GM12874 (cell line): ENCODE measurements at regions not wholly inside any gene's neighbourhood (a gene's known extent, or its start where the extent isn't known, plus 50 kb on each side); places are given as distances from the start of the nearest gene placed in this dataset.

Experiments used
- TF ChIP-seq, protein P1 (sequence below): IDR thresholded peaks from 2 replicates; pipeline ENCODE4 v1.5.1; 2011; ENCODE audit warnings: low read depth, mild to moderate bottlenecking, control low read depth, low read length, moderate library complexity; ENCODE audit not compliant: insufficient read depth

DNA sequence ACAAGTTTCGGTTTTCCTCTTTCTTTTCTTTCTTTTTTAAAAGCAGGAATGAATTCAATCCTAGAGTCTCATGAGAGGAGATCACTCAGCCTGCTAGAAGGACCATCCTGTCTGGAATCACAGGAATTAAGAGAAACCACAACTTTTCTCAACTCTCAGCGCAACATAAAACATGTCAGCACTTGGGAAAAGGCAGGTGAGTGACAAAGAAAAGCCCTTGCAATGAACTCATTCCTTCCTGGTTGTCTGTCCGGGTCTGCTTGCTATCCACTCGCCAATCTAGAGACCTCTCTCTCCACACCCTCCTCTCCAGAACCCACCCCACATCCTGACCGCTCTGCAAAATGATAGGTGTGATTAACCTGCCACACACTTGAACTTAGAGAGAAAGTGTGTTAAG lies 253.8 kb downstream of the LY86 start:
- TF ChIP-seq, protein P1, sequence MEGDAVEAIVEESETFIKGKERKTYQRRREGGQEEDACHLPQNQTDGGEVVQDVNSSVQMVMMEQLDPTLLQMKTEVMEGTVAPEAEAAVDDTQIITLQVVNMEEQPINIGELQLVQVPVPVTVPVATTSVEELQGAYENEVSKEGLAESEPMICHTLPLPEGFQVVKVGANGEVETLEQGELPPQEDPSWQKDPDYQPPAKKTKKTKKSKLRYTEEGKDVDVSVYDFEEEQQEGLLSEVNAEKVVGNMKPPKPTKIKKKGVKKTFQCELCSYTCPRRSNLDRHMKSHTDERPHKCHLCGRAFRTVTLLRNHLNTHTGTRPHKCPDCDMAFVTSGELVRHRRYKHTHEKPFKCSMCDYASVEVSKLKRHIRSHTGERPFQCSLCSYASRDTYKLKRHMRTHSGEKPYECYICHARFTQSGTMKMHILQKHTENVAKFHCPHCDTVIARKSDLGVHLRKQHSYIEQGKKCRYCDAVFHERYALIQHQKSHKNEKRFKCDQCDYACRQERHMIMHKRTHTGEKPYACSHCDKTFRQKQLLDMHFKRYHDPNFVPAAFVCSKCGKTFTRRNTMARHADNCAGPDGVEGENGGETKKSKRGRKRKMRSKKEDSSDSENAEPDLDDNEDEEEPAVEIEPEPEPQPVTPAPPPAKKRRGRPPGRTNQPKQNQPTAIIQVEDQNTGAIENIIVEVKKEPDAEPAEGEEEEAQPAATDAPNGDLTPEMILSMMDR: no peak

DNA sequence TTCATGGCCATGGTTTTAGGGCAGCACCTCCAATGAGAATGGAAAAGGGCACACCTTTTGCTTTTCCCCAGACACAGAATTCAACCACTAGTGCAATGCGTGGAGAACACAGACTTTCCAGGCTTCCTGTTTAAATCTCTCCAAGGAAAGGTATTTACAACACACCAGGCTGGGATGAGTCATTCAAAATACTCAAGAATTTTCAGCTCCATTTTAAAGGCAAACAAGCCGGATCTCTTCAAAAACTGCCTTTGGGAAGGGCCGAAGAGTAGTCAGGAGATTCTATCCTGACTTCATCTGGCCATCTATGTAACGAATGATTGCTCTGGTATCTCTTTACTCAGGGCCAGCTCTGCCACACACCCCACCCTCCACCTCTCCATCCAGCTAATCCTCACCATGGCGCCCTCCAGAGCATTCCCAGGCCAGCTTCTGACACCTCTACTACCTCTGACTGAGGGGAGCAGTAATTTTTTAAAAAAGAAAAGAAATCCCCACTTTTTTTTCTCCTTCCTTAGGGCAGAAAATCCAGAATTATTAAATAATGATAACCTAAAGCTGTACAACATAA lies 254.6 kb downstream of the LY86 start:
- TF ChIP-seq, protein P1: no peak

DNA sequence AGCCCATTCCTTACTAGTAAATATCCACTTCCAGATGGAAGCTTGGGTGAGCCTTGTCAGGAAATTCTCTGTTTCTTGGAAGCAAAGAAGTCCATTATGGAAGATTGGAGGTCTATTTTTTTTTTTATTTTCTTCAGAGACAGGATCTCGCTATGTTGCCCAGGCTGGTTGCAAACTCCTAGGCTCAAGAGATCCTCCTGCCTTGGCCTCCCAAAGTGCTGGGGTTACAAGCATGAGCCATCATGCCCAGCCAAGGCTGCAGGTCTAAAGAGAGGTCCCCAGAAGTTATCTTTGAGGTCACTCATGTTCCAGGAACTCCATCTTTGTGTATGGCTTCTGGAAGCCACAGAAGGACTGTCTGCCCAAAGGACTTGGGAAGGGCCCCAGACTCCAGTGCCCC lies 255.3 kb downstream of the LY86 start:
- TF ChIP-seq, protein P1: no peak

DNA sequence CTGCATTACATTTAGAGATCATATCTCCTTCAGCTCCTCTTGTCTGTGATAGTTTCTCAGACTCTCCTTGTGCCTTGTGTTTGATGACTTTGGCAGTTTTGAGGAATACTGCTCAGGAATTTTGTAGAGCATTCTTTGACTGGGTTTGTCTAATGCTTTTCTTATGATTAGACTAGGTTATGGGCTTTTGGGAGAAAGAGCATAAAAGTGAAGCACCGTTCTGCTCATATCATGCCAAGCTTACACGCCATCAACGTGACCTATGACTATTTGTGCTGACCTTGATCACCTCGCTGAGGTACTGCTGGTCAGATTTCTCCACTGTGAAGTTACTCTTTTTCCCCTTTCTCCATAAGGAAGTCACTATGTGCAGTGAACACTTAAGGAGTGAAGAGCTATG lies 256.0 kb downstream of the LY86 start:
- TF ChIP-seq, protein P1: no peak

DNA sequence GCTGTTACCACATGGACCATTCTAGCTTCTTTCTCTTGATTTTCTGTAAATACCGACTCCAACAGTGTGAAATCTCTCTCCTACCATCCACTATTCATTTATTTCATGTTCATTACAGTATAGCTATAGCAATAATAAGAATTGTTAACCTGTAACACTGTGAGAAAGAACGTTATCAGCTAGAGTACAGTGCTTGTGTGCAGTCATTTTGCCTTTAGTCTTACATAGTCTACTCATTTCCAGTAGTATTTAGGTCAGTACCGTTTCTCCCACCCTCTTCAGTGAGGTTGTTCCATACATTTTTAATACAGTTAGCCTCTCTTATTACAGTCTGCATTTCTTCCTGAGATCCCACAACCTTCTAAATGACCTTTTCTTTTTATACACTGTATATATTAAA lies 257.1 kb downstream of the LY86 start:
- TF ChIP-seq, protein P1: no peak

DNA sequence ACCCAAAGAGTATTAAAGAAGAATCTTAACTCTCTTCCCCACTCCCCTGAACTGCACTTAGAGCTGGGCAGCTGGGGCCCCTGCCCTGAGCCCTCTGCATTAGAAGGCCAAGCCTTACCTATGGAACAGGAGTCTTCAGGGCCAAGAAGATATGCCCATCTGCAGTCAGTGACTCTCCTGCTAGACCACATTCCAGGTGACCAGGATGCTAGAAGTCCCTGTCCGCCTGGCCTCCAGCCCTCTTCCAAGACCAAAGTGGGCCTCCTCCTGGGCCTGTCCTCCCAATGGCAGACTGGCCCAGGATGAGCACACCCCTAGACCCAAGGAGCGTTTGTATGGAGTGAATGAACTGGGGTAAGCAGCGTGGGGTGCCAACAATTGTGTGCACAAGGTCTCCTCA lies 259.1 kb downstream of the LY86 start:
- TF ChIP-seq, protein P1: no peak

DNA sequence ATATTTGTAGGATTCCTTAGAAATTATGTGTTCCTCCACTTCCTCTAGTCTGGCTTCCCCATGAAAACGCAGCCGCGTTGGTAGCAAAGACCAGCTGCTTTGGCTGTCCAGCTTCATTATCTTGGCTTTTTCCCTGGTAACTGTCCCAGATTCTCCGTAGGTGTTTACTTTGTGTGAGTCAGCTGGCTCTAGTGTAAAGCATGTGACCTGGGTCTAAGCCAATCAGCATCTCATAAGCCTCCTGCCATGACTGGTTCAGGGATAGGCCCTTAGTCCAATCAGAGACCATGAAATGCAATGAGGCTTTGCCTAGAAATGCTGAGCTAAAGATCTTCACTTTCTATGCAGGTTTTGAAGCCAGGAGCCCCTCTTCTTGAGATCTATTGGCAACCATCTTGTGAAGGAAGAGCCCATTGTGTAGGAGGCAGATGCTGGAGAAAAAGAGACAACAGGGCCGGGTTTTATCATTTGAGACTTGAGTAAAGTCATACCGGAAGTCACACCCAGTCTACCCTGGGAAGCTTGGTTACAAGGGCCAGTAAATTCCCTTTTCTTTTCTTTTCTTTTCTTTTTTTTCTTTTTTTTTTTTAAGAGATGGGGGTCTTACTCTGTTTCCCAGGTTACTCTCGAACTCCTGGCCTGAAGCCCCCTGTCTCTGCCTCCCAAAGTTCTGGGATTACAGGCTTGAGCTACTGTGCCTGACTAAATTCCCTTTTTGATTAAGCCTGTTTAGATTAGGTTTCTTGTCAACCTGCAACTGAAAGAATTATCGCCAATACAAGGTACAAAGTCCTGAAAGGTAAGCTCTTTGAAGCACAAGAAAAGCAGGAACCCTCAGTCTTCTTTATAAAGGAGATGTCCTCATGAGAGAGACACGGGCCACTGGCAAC lies 256.5 kb upstream of the RREB1 start:
- TF ChIP-seq, protein P1: no peak
